B cell (primary cell): ENCODE measurements at regions not wholly inside any gene's neighbourhood (a gene's known extent, or its start where the extent isn't known, plus 50 kb on each side); places are given as distances from the start of the nearest gene placed in this dataset.

ENCODE experiments used
- ATAC-seq: fragments of 200-7000 bp; cut with Tn5 transposase; one replicate; pipeline ENCODE4 v1.10.0; 2021; ENCODE audit warnings: low read depth, mild to moderate bottlenecking, moderate number of reproducible peaks, moderate library complexity
- CTCF ChIA-PET: fragments of 350-600 bp; sonication (Branson Sonifier 250); formaldehyde crosslinking; loops from one replicate; lab custom pipeline; 2021; ENCODE audit warnings: antibody characterized with exemption, inconsistent platforms; lab: Charles Lee
- POLR2A ChIA-PET: fragments of 350-600 bp; sonication (Branson Sonifier 250); formaldehyde crosslinking; loops from one replicate; lab custom pipeline; 2021; ENCODE audit warnings: antibody characterized with exemption; lab: Charles Lee
- DNase-seq: peaks from one replicate; pipeline ENCODE4 v3.0.0; 2013
- H2AFZ ChIP-seq: 2 replicates; pipeline ENCODE4 v1.6.1; 2012; ENCODE audit warnings: mild to moderate bottlenecking, low read depth, low read length; ENCODE audit not compliant: insufficient read depth, poor library complexity, severe bottlenecking
- H3K27ac ChIP-seq, 2 donors: 1 replicate in 1 of 2; 2 replicates in 1 of 2; pipeline ENCODE4 v1.5.1; 2012 to 2013; ENCODE audit warnings: low read length in 2 of 2, mild to moderate bottlenecking in 2 of 2, moderate library complexity in 1 of 2
- H3K27me3 ChIP-seq, 4 experiments: fragments of 200-600 bp in 1 of 4; sonication (generic) in 1 of 4; replicated peaks in 1 of 4; 1 replicate in 2 of 4; 2 replicates in 2 of 4; pipeline versions ENCODE4 v1.6.1 to v1.7.0; 2013 to 2016; ENCODE audit warnings: low read length in 3 of 4, mild to moderate bottlenecking in 2 of 4, mixed read lengths in 1 of 4, moderate library complexity in 1 of 4; ENCODE audit not compliant: insufficient read depth in 4 of 4, control insufficient read depth in 3 of 4; ENCODE audit errors: control extremely low read depth in 1 of 4
- H3K36me3 ChIP-seq, 2 experiments: replicated peaks in 1 of 2; 1 replicate in 1 of 2; 2 replicates in 1 of 2; pipeline versions ENCODE4 v1.6.1 to v1.7.1; 2013; ENCODE audit warnings: low read length in 1 of 2; ENCODE audit not compliant: insufficient read depth in 2 of 2, control insufficient read depth in 1 of 2; ENCODE audit errors: control extremely low read depth in 1 of 2, extremely low read depth in 1 of 2
- H3K4me1 ChIP-seq, 2 donors: fragments of 200-600 bp in 1 of 2; sonication (generic) in 1 of 2; 1 replicate in 1 of 2; 2 replicates in 1 of 2; pipeline versions ENCODE4 v1.5.1 to v1.6.1; 2013 to 2017; ENCODE audit warnings: low read length in 2 of 2; ENCODE audit not compliant: control insufficient read depth in 2 of 2, insufficient read depth in 2 of 2
- H3K4me2 ChIP-seq: replicated peaks from 2 replicates; pipeline ENCODE3; 2012; ENCODE audit warnings: mild to moderate bottlenecking, low read depth, low read length; ENCODE audit not compliant: poor library complexity, severe bottlenecking
- H3K4me3 ChIP-seq, 5 experiments: fragments of 200-600 bp in 1 of 5; sonication (generic) in 1 of 5; 1 replicate in 3 of 5; 2 replicates in 2 of 5; pipeline versions ENCODE4 v1.5.1 to v1.7.0; 2011 to 2016; ENCODE audit warnings: low read length in 4 of 5, mild to moderate bottlenecking in 4 of 5, low read depth in 2 of 5, control low read depth in 1 of 5, moderate library complexity in 1 of 5; ENCODE audit not compliant: insufficient read depth in 1 of 5; ENCODE audit errors: control extremely low read depth in 1 of 5, extremely low read depth in 1 of 5
- H3K79me2 ChIP-seq: fragments of 200-600 bp; sonication (generic); one replicate; pipeline ENCODE4 v1.6.0; 2016; ENCODE audit warnings: low read length; ENCODE audit not compliant: control insufficient read depth, insufficient read depth
- H3K9ac ChIP-seq: fragments of 200-600 bp; sonication (generic); 2 replicates; pipeline ENCODE4 v1.6.1; 2017; ENCODE audit warnings: mild to moderate bottlenecking, low read length, moderate library complexity
- H3K9me3 ChIP-seq, 3 donors: one replicate each; pipeline versions ENCODE4 v1.6.1 to v1.7.1; 2013; ENCODE audit warnings: low read length in 2 of 3; ENCODE audit not compliant: control insufficient read depth in 2 of 3, insufficient read depth in 1 of 3; ENCODE audit errors: control extremely low read depth in 1 of 3
- H4K20me1 ChIP-seq: 2 replicates; pipeline ENCODE4 v1.6.0; 2012; ENCODE audit warnings: mild to moderate bottlenecking, low read length; ENCODE audit not compliant: insufficient read depth, control insufficient read depth, poor library complexity, severe bottlenecking
- H3K27ac Mint-ChIP-seq: one replicate; pipeline ENCODE4 v1.8.0; 2021; ENCODE audit warnings: mixed read lengths
- H3K27me3 Mint-ChIP-seq: one replicate; pipeline ENCODE4 v1.8.0; 2021; ENCODE audit warnings: mixed read lengths
- H3K4me1 Mint-ChIP-seq: one replicate; pipeline ENCODE4 v1.8.0; 2021; ENCODE audit warnings: mixed read lengths
- H3K4me3 Mint-ChIP-seq: one replicate; pipeline ENCODE4 v1.8.0; 2021; ENCODE audit warnings: mixed read lengths
- H3K9me3 Mint-ChIP-seq: one replicate; pipeline ENCODE4 v1.8.0; 2022; ENCODE audit warnings: mixed read lengths; ENCODE audit not compliant: insufficient read depth
- CTCF ChIP-seq: fragments of 200-600 bp; IDR thresholded peaks from one replicate; pipeline ENCODE4 v1.8.0; 2022; ENCODE audit warnings: antibody characterized with exemption, mild to moderate bottlenecking
- EZH2 ChIP-seq: IDR thresholded peaks from 2 replicates; pipeline ENCODE4 v1.6.1; 2012; ENCODE audit warnings: borderline replicate concordance, low read depth, mild to moderate bottlenecking, moderate library complexity, low read length; ENCODE audit not compliant: insufficient read depth, poor library complexity, severe bottlenecking
- WGBS: methylation state at CpG from one replicate; pipeline ENCODE4 v1.1.5; 2013; ENCODE audit warnings: missing lambda C conversion rate; ENCODE audit not compliant: insufficient coverage; 5-methylcytosine and 5-hydroxymethylcytosine counted together
- intact Hi-C: fragments of 100-400 bp; cut with micrococcal nuclease; formaldehyde crosslinking; loops from one replicate; pipeline ENCODE4 v1.10.0; 2022

DNA sequence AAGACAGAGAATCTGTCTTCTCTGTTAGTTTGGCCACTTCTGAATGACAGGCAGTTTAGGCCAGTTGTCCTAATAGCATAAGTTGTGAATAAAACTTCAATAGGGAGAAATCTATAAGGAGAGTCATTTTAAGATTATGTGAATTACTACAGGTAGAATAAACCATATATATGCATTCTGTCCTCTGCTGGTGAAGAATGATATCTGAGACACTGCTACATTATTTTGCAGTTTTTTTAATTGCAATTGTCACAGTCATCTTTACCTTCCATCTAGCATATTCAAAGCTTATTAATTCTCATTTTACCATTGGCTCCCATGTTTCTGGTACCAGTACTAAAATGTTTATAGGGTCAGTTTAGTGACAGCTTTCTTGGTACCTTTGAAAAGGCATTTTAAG lies 519.6 kb upstream of the DEPDC1 start:
- no peak overlapping the region for H3K4me2 ChIP-seq
- no peaks in the 10 kb centered on the region for H3K79me2 ChIP-seq
- no peak for DNase-seq
- no peak for ATAC-seq
- no peak overlapping the region for H3K4me3 ChIP-seq
- no peak overlapping the region for H2AFZ ChIP-seq
- no peaks in the 10 kb centered on the region for H3K27me3 Mint-ChIP-seq
- H3K9me3 Mint-ChIP-seq: peaks cover 2% of the 10 kb centered on the region
- intact Hi-C loops: no loop called here
- H3K4me1 ChIP-seq: no peaks in the 10 kb centered on the region
- no peak overlapping the region for H3K4me3 Mint-ChIP-seq
- CTCF ChIA-PET: no interaction called here
- no peak for TF ChIP-seq EZH2
- TF ChIP-seq CTCF: no peak
- H3K27ac ChIP-seq: no peak overlapping the region
- no peaks in the 10 kb centered on the region for H3K4me1 Mint-ChIP-seq
- H3K36me3 ChIP-seq: no peaks in the 10 kb centered on the region
- no peak overlapping the region for H3K27ac Mint-ChIP-seq
- no peaks in the 10 kb centered on the region for H3K27me3 ChIP-seq
- H3K9ac ChIP-seq: no peak overlapping the region
- POLR2A ChIA-PET: no interaction called here
- H4K20me1 ChIP-seq: no peaks in the 10 kb centered on the region
- H3K9me3 ChIP-seq: peaks cover 0 to 4% (median 0%) of the 10 kb centered on the region in 3 donors

DNA sequence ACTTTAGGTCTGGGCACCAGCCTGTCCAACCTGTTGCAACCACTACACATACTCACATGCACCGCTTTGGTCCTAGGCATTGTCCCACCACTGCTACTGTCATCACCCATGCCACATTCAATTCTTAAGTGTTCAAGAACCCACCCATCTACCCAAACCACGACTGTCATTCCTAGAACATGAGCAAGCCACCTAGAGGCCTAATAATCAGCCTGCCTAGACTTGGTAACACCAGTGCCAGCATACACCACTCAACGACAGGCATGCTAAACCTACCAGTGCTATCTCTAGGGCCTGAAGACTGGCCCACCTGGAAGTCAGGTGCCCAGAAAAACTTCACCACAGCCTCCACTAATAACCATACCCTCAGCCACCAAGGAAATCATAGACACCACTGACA lies 532.8 kb upstream of the DEPDC1 start:
- H3K4me1 Mint-ChIP-seq: no peaks in the 10 kb centered on the region
- intact Hi-C loops: no loop called here
- H3K9ac ChIP-seq: no peak overlapping the region
- ATAC-seq: no peak
- H3K27me3 ChIP-seq: no peaks in the 10 kb centered on the region
- 80% methylated on average over 3 of the region's 3 CpGs for WGBS
- H4K20me1 ChIP-seq: no peaks in the 10 kb centered on the region
- no peak overlapping the region for H3K27ac Mint-ChIP-seq
- no peak overlapping the region for H3K4me2 ChIP-seq
- no peak for DNase-seq
- TF ChIP-seq CTCF (no peak), EZH2 (no peak)
- CTCF ChIA-PET: no interaction called here
- H3K9me3 ChIP-seq: peaks cover 2 to 10% (median 6%) of the 10 kb centered on the region in 3 donors
- H3K27ac ChIP-seq: no peak overlapping the region
- H3K79me2 ChIP-seq: no peaks in the 10 kb centered on the region
- H2AFZ ChIP-seq: no peak overlapping the region
- no peaks in the 10 kb centered on the region for H3K4me1 ChIP-seq
- H3K27me3 Mint-ChIP-seq: no peaks in the 10 kb centered on the region
- H3K4me3 Mint-ChIP-seq: no peak overlapping the region
- POLR2A ChIA-PET: no interaction called here
- H3K4me3 ChIP-seq: no peak overlapping the region
- peaks cover 14% of the 10 kb centered on the region for H3K9me3 Mint-ChIP-seq
- no peaks in the 10 kb centered on the region for H3K36me3 ChIP-seq
